ENCODE measurements at regions not wholly inside any gene's neighbourhood (a gene's known extent, or its start where the extent isn't known, plus 50 kb on each side); places are given as distances from the start of the nearest gene placed in this dataset.

DNA sequence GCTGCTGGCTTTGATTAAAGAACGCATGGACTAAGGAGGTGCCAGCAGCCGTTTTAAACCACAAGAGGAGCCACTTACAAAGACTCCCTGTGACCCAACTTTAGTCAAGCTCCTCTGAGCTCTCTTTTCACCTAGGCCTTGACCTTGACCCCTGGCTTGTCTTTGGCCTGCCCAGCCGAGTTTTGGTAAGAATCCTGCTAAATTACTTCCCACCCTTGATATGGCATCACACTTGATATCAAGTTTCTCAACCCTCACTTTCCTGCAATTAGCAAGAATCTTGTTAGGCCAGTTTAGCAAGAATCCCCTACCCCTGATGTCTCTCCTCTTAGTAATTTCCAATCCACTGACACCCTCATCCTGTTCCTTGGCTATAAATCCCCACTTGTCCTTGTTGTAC is 232.8 kb upstream of the SALL1 start (continued):
- TF ChIP-seq HMGXB3 (CRISPR knock-in tag; IDR thresholded peaks at IDR 0.05; ENCODE audit: borderline replicate concordance) (no peak), ZMAT3 (CRISPR knock-in tag; conservative IDR thresholded peaks at IDR 0.05) (no peak), ELF1 (CRISPR knock-in tag; IDR thresholded peaks at IDR 0.05) (no peak), MTA3 (CRISPR knock-in tag; IDR thresholded peaks at IDR 0.05) (no peak), ZNF337 (CRISPR knock-in tag; IDR thresholded peaks at IDR 0.05; ENCODE audit: borderline replicate concordance, low read depth) (no peak), CENPX (CRISPR knock-in tag; IDR thresholded peaks at IDR 0.05) (no peak)
- TF ChIP-seq, protein P1, sequence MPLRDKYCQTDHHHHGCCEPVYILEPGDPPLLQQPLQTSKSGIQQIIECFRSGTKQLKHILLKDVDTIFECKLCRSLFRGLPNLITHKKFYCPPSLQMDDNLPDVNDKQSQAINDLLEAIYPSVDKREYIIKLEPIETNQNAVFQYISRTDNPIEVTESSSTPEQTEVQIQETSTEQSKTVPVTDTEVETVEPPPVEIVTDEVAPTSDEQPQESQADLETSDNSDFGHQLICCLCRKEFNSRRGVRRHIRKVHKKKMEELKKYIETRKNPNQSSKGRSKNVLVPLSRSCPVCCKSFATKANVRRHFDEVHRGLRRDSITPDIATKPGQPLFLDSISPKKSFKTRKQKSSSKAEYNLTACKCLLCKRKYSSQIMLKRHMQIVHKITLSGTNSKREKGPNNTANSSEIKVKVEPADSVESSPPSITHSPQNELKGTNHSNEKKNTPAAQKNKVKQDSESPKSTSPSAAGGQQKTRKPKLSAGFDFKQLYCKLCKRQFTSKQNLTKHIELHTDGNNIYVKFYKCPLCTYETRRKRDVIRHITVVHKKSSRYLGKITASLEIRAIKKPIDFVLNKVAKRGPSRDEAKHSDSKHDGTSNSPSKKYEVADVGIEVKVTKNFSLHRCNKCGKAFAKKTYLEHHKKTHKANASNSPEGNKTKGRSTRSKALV (CRISPR knock-in tag; IDR thresholded peaks at IDR 0.05), result no peak

- WGBS (ENCODE audit: low lambda C conversion rate), result 68% methylated on average over 1 of the region's 1 CpG
- FAIRE-seq, result no peak
- no TSS peak for BruUV-seq (replicated peaks)
- Histone ChIP-seq H3K4me1 (ENCODE audit: insufficient read depth, low read length) (no peaks in the 10 kb centered on the region), H3K27me3 (ENCODE audit: control insufficient read depth in 1 of 2, insufficient read depth in 2 of 2, low read length in 2 of 2) (no peaks in the 10 kb centered on the region), H3K79me2 (ENCODE audit: insufficient read depth, low read length) (no peaks in the 10 kb centered on the region), H4K20me1 (ENCODE audit: insufficient read depth, low read length) (no peaks in the 10 kb centered on the region), H3K4me3 (replicated peaks in 1 of 3; ENCODE audit: insufficient read depth in 1 of 3, low read depth in 2 of 3, low read length in 3 of 3) (no peak overlapping the region), H3K9ac (ENCODE audit: insufficient read depth, low read depth, low read length) (no peak overlapping the region), H2AFZ (ENCODE audit: low read length) (no peak overlapping the region), H3K9me3 (ENCODE audit: low read length) (no peaks in the 10 kb centered on the region), H3K27ac (ENCODE audit: extremely low read length, insufficient read depth, low read length) (no peak overlapping the region), H3K36me3 (replicated peaks in 1 of 2; ENCODE audit: control insufficient read depth in 1 of 2, insufficient read depth in 2 of 2, low read length in 2 of 2) (no peaks in the 10 kb centered on the region), H3K4me2 (ENCODE audit: low read depth, low read length) (no peak overlapping the region)
- ChIA-PET CTCF (ENCODE audit: low intra/inter-chr PET ratio, low total read pairs) (no interaction called here), POLR2A (no interaction called here)
- in situ Hi-C loops (cut with HindIII; ENCODE audit: extremely low pct_ligation_motif_present, low pct_unique_long_range_greater_than_20kb), result loop anchor here (10.0 kb wide), 1 partner anchor 592 kb away; no protein-coding TSS in a partner anchor
- ATAC-seq, result no peak
- intact Hi-C loops (cut with micrococcal nuclease; ENCODE audit: unreplicated experiment), result no loop called here
- no peak for DNase-seq (ENCODE audit: low spot score)
- no peak for TF ChIP-seq ZFP41 (CRISPR knock-in tag; IDR thresholded peaks at IDR 0.05; ENCODE audit: borderline replicate concordance)
- no peak for TF ChIP-seq ZNF136 (CRISPR knock-in tag; IDR thresholded peaks at IDR 0.05; ENCODE audit: low read depth)
- TF ChIP-seq ZNF781 (CRISPR knock-in tag; IDR thresholded peaks at IDR 0.05; ENCODE audit: borderline replicate concordance, not compliant biosample characterization), result no peak
- TF ChIP-seq ZNF224 (CRISPR knock-in tag; IDR thresholded peaks at IDR 0.05), result no peak
- TF ChIP-seq, protein P2, sequence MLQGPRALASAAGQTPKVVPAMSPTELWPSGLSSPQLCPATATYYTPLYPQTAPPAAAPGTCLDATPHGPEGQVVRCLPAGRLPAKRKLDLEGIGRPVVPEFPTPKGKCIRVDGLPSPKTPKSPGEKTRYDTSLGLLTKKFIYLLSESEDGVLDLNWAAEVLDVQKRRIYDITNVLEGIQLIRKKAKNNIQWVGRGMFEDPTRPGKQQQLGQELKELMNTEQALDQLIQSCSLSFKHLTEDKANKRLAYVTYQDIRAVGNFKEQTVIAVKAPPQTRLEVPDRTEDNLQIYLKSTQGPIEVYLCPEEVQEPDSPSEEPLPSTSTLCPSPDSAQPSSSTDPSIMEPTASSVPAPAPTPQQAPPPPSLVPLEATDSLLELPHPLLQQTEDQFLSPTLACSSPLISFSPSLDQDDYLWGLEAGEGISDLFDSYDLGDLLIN (CRISPR knock-in tag; IDR thresholded peaks at IDR 0.05; ENCODE audit: borderline replicate concordance), result no peak
- no peak for TF ChIP-seq ZNF749 (CRISPR knock-in tag; IDR thresholded peaks at IDR 0.05; ENCODE audit: borderline replicate concordance)
- TF ChIP-seq ZNF572 (CRISPR knock-in tag; IDR thresholded peaks at IDR 0.05), result no peak
- no peak for TF ChIP-seq RAD21 (CRISPR knock-in tag; IDR thresholded peaks at IDR 0.05)
- TF ChIP-seq GATA4 (IDR thresholded peaks at IDR 0.05; ENCODE audit: borderline replicate concordance, low read depth), result no peak
- no peak for TF ChIP-seq ZNF160 (CRISPR knock-in tag; IDR thresholded peaks at IDR 0.05)
- no peak for TF ChIP-seq CBX5 (CRISPR knock-in tag; IDR thresholded peaks at IDR 0.05; ENCODE audit: borderline replicate concordance)
Observed at GRCh38 chr16:51382940-51383339, 231.9 kb upstream of the SALL1 start.
